ENCODE measurements at regions not wholly inside any gene's neighbourhood (a gene's known extent, or its start where the extent isn't known, plus 50 kb on each side); places are given as distances from the start of the nearest gene placed in this dataset.

GRCh38 chr16:86632206-86632605, 53.9 kb downstream of the FOXL1 start:
- no peak for DNase-seq

DNA sequence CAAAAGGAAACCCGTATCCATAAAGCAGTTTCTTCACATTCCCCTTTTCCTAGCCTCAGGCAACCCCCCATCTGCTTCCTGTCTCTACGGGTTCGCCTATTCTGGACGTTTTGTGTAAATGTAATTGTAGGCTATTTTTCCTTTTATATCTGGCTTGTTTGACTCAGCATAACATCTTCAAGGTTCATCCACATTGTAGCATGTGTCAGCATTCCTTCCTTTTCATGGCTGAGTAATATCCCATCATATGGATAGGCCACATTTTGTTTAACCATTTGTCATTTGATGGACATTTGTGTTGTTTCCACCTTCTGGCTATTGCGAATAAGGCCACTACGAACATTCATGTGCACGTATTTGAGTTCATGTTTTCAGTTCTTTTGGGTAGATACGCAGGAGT, 54.6 kb downstream of the FOXL1 start:
- DNase-seq: no peak

DNA sequence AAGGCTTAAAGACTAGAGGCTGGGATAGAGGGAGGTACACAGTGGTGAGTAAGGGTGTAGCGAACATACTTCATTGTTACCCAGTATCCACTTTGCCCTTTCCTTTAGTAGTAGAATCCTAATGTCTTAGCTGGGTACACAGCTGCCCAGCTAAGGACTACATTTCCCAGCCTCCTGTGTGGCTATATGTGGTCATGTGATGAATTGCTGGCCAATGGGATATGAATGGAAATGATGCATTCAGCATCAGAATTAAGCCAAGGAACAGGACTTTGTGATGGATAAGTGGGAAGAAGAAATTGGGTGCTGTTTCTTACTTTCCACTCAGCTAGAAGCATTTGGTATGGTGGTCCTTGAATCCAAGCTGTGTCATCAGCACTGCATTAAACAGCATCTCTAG, 55.9 kb downstream of the FOXL1 start:
- DNase-seq: no peak

GRCh38 chr16:86635176-86635876, 57.0 kb downstream of the FOXL1 start:
- no peak for DNase-seq

GRCh38 chr16:86635926-86636325, 57.6 kb downstream of the FOXL1 start:
- DNase-seq: no peak

DNA sequence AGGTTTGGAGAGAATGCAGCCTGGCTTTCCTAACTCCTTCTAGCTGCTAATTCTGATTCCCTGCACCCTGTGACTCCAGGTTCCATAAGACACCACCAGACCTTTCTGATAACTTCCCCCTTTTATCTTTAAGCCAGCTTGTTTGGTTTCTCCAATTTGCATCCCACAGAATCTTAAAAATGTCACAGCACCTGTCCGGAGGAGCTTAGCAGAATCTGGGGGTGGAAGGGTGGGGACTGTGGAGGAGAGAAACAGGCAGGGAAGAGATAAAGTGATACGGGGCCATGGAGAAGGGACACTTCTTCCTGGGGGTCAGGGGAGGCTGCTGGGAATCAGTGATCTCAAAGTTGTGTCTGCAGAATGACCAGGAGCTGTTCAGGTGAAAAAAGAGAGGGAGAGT, 59.4 kb downstream of the FOXL1 start:
- no peak for DNase-seq

- DNase-seq: no peak
These were observed 60.3 kb downstream of the FOXL1 start for GRCh38 chr16:86638642-86639041.

DNA sequence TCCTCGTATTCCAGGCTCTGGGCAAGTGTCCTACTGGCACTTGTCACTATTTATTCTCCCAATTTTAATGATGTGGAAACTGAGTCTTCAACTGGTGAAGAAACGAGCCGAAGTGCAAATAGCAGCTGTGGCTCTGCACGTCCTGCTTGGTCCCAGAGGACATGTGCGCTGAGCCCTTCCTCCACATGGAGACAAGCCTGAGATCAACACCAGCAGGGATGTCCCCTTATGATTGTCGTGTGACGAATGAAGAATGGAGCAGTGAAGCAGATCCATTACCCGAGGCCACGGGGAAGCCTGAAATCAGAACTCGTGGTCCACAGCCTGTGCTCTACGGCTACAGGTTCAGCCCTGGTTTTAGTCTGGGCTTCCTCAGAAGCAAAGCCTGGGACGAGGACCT, 61.0 kb downstream of the FOXL1 start:
- DNase-seq: no peak

DNA sequence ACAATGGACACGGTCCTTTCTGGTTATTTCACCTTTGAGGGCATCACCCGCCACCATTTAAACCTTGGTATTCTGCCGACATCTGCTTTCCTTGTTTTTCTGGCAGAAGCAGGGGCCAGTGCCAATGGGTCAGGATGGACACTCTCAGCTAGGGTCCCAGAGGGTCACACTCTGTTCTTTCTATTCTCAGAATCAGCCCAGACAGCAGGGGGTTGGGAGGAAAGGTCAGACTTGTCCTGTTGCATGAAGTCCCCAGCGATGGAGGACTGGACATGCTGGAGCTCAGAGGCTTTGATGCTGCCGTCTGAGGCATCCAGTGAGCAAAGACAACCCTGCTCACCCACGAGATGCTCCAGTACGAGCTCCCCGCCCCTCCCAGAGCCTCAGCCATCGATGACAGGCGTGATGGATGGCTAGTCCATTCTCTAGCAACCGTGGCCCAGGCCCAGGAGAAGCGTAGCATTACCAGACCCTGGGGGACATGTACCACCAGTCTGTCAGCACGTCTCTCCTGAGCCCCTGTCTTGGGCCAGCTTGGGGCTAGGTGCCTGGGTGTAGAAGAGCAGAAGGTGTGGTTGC, 62.0 kb downstream of the FOXL1 start:
- no peak for DNase-seq

DNA sequence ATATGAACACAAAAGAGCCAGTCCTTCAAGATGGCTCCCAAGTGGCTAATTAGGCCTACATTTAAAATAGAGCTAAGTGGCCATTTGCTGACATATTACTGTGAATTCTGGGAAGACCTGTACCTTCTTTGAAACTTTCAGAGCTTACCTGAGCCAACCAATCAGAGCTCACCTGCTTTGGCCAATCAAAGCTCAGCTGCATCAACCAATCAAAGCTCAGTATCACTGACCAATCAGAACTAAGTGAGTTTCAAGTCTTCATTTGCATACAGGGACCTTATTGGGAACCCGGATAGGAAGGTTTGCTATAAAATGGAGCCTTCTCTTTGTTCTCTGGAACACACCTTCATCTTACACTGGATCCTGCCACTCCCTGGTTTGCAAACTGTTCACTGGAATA, 63.7 kb downstream of the FOXL1 start:
- DNase-seq: no peak

- no peak for DNase-seq
These were observed 65.3 kb downstream of the FOXL1 start for GRCh38 chr16:86643671-86644070.

GRCh38 chr16:86647561-86647960, 69.2 kb downstream of the FOXL1 start:
- no peak for DNase-seq

- DNase-seq: no peak
These were observed 71.5 kb downstream of the FOXL1 start for GRCh38 chr16:86649875-86650274.

GRCh38 chr16:86651013-86651627, 72.8 kb downstream of the FOXL1 start:
- no peak for DNase-seq

GRCh38 chr16:86651823-86652222, 73.5 kb downstream of the FOXL1 start:
- no peak for DNase-seq

DNA sequence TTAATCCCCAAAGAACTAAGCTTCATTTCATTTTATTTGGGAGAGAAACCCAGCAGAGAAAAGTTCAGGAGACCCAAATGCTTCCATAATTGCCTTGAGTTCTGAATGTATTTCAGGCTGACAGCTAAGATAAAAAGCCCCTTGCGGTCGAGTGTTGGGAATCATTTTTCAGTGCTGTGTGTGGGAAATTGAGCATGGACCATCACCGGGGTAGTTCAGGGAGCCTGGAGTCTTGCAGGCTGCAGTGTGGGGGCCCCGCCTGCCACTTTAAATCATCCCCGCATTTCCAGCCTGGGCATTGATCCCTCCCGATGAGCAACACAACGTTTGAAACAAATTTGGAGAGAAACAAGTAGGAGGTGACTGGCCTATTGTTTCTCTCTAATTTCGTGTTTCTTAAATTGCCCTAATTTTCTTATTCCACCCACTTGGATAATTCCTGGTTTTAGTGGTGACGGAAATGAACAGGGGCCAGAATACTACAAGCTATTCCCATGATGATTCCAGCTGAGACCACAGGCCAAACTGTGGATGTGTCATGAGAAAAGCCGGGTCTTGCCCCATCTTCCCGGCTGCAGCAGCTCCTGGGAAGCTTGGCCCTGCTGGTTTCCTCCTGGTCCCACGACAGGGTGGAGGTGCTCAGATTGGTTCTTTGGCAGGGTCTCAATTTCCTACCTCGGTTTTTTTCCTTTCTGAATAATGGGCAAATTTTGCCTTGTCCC, 75.1 kb downstream of the FOXL1 start:
- DNase-seq: no peak

DNA sequence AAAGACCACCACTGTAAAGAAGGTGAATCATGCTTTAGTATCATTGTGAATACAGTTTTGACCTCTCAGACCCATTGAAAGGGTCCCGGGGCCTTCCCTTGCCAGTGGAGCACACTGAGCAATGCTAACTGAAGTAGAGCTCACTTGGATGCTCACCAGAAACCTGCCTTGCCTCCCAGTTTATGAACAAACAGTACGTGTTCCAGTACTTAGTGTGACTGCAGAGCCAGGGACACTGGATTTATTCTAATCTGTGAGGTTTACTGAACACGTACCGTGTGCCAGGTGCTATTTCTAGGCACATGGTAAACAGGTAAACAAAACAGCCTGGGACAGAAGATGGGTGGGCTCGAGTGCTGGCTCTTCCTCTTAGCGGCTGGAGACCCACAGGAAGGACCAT, 79.6 kb downstream of the FOXL1 start:
- no peak for DNase-seq

GRCh38 chr16:86660623-86661022, 82.3 kb downstream of the FOXL1 start:
- no peak for DNase-seq

DNA sequence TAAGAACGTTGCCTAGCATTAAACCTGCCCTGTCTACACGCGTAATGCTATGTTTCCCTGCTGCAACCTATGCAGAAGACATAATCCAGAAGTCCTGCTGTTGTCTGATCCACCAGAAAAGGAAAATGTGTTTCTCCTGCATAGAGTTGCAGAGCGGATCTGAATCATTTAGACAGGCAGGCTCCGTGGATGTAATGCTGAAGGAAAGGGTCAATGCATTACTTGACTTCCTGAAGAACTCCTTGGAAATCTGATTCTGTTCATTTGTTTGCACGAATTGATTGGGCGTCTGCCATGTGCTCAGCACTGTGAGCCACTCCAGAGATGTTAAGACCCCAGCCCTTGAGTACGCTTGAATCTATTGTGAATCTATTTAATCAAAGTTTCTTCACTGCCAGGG, 83.4 kb downstream of the FOXL1 start:
- no peak for DNase-seq

DNA sequence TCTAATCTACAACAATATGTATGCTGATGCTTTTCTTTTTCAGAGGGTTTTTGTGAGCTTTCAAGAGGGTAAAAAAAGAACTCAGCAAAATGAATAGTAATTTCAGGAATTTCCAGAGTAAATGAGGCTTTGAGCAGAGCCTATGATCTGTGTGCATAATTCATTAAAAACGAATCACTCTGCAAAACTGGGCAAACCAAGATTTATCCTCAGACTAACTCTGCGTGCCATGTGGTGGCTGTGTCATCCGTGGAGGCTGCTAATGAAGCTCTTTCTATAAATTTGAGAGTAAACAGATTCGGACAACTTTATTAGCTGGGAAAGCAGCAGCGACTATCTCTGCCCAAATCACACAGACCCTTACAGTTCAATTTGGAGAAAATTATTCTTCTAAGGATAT, 83.8 kb downstream of the FOXL1 start:
- DNase-seq: no peak

GRCh38 chr16:86662740-86663139, 84.4 kb downstream of the FOXL1 start:
- no peak for DNase-seq

GRCh38 chr16:86663685-86664521, 85.6 kb downstream of the FOXL1 start:
- DNase-seq: no peak
